Upper lobe of left lung (tissue), 4 donors: ENCODE measurements at regions not wholly inside any gene's neighbourhood (a gene's known extent, or its start where the extent isn't known, plus 50 kb on each side); places are given as distances from the start of the nearest gene placed in this dataset.

ENCODE experiments used
- POLR2AphosphoS5 ChIP-seq, 2 donors: sonication (generic); formaldehyde crosslinking; IDR thresholded peaks; one replicate each; pipeline ENCODE4 v1.5.1; 2017; ENCODE audit warnings: antibody characterized with exemption in 2 of 2
- TF ChIP-seq, protein P1 (sequence below), 6 experiments: fragments of 450-650 bp in 4 of 6; fragments of 200-600 bp in 2 of 6; sonication (generic) in 2 of 6; IDR thresholded peaks; one replicate each; pipeline ENCODE4 v1.5.1; 2016 to 2019; ENCODE audit warnings: antibody characterized with exemption in 6 of 6

- TF ChIP-seq, protein P1, sequence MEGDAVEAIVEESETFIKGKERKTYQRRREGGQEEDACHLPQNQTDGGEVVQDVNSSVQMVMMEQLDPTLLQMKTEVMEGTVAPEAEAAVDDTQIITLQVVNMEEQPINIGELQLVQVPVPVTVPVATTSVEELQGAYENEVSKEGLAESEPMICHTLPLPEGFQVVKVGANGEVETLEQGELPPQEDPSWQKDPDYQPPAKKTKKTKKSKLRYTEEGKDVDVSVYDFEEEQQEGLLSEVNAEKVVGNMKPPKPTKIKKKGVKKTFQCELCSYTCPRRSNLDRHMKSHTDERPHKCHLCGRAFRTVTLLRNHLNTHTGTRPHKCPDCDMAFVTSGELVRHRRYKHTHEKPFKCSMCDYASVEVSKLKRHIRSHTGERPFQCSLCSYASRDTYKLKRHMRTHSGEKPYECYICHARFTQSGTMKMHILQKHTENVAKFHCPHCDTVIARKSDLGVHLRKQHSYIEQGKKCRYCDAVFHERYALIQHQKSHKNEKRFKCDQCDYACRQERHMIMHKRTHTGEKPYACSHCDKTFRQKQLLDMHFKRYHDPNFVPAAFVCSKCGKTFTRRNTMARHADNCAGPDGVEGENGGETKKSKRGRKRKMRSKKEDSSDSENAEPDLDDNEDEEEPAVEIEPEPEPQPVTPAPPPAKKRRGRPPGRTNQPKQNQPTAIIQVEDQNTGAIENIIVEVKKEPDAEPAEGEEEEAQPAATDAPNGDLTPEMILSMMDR (IDR thresholded peaks at IDR 0.05) = no peak
- TF ChIP-seq POLR2AphosphoS5 (IDR thresholded peaks at IDR 0.05) = no peak
Measured at GRCh38 chr5:145551714-145552113, 283.4 kb downstream of the PRELID2 start.
